ENCODE measurements at regions not wholly inside any gene's neighbourhood (a gene's known extent, or its start where the extent isn't known, plus 50 kb on each side); places are given as distances from the start of the nearest gene placed in this dataset.

DNA sequence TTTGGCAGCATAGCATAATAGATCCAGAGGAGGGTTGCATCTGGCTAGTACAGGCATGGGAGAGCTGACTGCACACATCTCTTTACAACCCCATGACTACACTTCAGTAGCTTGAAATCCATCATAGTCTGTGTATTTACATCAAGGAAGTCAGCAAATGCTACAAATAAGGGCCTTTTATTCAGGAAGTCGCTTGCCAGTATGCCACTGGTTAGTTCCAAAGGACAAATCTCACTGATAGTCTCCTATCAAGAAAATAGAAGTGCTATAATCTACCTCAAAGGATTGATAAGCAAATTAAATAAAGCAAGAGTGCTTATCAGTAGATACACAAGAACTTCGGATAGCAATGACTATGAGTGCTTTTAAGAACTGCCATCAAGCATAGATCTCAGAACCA lies 112.7 kb downstream of the KLF12 start:
- no peak overlapping the region for H3K27ac ChIP-seq
- TF ChIP-seq, protein P1, sequence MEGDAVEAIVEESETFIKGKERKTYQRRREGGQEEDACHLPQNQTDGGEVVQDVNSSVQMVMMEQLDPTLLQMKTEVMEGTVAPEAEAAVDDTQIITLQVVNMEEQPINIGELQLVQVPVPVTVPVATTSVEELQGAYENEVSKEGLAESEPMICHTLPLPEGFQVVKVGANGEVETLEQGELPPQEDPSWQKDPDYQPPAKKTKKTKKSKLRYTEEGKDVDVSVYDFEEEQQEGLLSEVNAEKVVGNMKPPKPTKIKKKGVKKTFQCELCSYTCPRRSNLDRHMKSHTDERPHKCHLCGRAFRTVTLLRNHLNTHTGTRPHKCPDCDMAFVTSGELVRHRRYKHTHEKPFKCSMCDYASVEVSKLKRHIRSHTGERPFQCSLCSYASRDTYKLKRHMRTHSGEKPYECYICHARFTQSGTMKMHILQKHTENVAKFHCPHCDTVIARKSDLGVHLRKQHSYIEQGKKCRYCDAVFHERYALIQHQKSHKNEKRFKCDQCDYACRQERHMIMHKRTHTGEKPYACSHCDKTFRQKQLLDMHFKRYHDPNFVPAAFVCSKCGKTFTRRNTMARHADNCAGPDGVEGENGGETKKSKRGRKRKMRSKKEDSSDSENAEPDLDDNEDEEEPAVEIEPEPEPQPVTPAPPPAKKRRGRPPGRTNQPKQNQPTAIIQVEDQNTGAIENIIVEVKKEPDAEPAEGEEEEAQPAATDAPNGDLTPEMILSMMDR (conservative IDR thresholded peaks at IDR 0.05) = no peak

DNA sequence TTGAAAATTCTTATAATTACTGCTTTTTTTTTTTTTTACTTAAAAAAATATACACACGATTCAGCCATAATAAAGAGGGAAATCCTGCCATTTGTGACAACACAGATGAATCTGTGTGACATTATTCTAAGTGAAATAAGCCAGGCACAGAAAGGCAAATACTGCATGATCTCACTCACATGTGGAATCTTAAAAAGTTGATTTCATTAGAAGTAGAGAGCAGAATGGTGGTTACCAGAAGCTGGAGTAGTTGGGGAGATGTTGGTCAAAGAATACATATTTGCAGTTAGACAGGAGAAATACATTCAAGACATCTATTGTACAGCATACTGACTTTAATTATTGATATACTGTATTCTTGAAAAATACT lies 116.2 kb downstream of the KLF12 start:
- TF ChIP-seq, protein P1 (conservative IDR thresholded peaks at IDR 0.05) = no peak
- no peak overlapping the region for H3K27ac ChIP-seq

DNA sequence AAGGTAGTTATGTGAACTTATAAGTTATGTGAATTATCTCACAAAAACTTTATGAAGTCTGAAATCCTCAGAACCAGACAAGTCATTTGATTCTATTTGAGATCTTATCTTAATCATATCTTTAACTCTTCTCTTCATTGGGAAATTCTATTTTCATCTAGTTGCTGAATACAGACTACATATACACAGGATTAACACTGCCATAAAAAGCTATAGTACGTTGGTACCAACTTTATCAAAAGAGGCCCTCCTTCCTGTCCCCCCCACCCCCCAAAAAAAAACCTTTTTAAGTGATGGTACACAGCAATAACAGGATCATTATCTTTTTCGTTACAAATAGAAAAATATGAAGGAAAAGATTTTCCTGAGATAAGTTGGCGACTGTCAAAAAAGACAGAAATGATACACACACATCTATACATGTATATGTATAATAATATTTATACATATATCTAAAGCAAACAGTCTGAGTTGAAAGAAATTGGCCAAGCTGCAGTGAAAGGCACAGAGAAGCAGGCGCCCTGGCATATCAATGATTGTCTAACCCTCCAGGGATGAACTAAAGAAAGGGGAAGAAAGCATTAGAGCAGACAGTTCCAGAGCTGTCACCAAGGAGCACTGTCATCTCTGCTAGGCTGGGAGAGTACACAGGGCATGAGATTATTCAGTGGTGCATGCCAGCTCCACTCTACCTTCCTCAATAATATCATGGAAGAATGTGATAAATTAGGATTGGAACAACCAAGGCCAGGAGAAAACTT lies 116.7 kb downstream of the KLF12 start:
- TF ChIP-seq, protein P1 (conservative IDR thresholded peaks at IDR 0.05) = no peak
- no peak overlapping the region for H3K27ac ChIP-seq

DNA sequence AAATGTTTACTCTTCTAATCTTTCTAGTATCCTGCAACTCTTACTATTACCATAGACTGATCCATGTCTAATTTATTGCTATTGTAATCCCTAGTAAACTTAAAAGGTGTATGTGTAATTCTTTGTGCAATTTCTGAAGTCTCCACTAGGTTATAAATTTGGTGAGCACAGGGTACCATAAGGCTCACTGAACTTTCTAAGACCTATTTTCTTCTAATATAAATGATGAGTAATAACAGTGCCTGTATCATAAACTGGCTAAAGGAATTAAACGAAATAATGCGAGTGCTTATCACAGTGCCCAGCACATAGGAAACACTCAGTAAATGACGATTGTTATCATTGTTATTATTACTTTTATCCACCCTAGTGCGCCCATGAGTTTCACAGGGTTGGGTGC lies 119.1 kb downstream of the KLF12 start:
- H3K27ac ChIP-seq = no peak overlapping the region
- TF ChIP-seq, protein P1 (conservative IDR thresholded peaks at IDR 0.05) = no peak

DNA sequence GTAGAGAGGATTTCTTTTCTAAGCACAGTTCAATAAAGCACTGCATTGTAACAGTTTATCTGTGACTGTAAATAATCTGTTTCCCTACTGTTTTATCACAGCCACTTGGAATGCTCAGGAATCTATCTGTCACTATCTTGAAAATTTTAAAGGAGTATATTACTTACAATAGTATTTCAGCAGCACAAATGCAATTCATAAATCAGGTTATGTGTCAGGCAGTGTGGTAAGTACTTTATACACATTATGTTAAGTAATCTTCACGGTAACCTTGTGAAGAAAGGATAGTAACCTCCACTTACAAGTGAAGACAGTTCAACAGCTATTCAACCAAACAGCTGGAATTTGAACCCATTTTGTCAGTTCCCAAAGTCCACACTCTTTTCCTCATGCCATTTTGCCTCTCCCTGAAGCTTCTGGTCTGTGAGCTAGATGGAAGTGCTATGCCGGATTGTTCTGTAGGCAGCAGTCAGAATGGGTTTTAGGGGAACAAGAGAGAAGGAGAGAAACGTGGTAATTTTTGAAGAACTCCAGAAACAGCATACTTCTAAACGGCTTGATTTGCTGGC lies 125.0 kb downstream of the KLF12 start:
- TF ChIP-seq, protein P1 (conservative IDR thresholded peaks at IDR 0.05) = no peak
- H3K27ac ChIP-seq = no peak overlapping the region

DNA sequence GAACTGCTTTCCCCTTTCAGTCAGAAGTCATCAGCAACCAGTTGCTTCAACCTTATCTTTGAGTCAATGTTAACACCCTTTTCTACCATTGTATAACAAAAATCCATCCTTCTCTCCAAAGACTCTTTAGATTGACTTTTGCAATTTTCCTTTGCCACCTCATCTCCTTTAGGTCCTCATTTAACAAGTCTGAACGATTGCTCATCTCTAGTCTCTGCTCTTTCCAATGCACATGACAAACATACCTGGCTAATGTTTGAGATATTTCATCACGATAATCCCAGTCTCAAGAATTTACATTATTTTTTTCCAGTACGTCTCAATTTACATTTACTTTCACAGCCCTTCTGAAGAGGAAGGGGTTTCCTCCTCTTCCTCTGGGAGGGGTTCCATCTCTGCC lies 127.5 kb downstream of the KLF12 start:
- no peak overlapping the region for H3K27ac ChIP-seq
- TF ChIP-seq, protein P1 (conservative IDR thresholded peaks at IDR 0.05) = no peak

DNA sequence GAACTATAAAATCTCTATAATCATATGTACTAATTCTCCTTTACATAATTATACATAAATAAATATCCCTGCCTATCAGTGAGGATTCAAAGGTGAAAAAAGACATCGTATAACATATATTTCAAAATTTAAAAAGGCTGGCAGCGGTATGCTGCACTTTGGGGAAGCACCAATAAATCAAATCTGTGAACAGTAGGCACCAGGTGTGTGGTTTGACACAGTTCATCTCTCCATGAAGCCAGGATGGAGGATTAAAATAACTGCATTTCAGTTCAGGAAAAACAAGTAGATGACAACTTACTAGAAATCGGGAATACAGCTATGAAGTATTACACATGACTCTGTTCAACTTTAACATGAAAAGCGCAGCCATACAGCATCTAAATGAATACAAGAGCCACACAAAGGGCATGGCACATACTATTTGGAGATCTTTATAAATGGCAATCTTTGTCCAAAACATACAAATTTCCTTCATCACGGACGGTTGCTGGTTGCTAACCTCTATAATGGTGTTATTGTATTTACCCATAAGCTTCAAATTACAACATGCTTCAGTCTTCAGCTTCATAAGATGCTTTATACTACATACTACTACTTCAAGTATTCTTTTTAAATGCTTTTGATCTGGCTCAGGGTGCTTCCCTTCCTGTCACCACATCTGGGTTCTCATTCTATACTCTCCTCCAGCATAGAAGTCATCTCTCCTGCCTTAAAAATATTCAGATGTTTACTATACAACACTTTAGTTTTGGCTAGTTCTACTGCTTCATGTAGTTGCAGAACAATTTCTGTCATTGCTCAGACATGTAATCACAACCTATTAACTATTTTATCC lies 128.7 kb downstream of the KLF12 start:
- H3K27ac ChIP-seq = no peak overlapping the region
- TF ChIP-seq, protein P1 (conservative IDR thresholded peaks at IDR 0.05) = no peak
